Spleen (tissue), 11 donors: ENCODE measurements at regions not wholly inside any gene's neighbourhood (a gene's known extent, or its start where the extent isn't known, plus 50 kb on each side); places are given as distances from the start of the nearest gene placed in this dataset.

Experiments
- DNase-seq: peaks from one replicate; pipeline ENCODE4 v3.0.0-alpha.2; 2020
- H3K27ac ChIP-seq, 8 donors: fragments of 200-600 bp; sonication (generic) in 7 of 8; 1 replicate in 4 of 8; 2 replicates in 4 of 8; pipeline versions ENCODE4 v1.5.0 to v1.8.0; 2016 to 2021; ENCODE audit warnings: inconsistent platforms in 4 of 8, mild to moderate bottlenecking in 4 of 8, moderate library complexity in 1 of 8
- H3K27me3 ChIP-seq, 7 donors: fragments of 200-600 bp; sonication (generic) in 6 of 7; replicated peaks in 1 of 7; 1 replicate in 4 of 7; 2 replicates in 3 of 7; pipeline versions ENCODE4 v1.5.0 to v1.8.0; 2016 to 2021; ENCODE audit warnings: inconsistent platforms in 3 of 7, mild to moderate bottlenecking in 1 of 7
- H3K36me3 ChIP-seq, 6 donors: fragments of 200-600 bp; sonication (generic) in 5 of 6; 1 replicate in 4 of 6; 2 replicates in 2 of 6; pipeline versions ENCODE4 v1.5.0 to v1.8.0; 2016 to 2021; ENCODE audit warnings: inconsistent platforms in 2 of 6
- H3K4me1 ChIP-seq, 6 donors: fragments of 200-600 bp; sonication (generic) in 5 of 6; 1 replicate in 3 of 6; 2 replicates in 3 of 6; pipeline versions ENCODE4 v1.5.0 to v1.8.0; 2016 to 2021; ENCODE audit warnings: inconsistent platforms in 3 of 6
- H3K4me3 ChIP-seq, 8 donors: fragments of 200-600 bp; sonication (generic) in 7 of 8; 1 replicate in 4 of 8; 2 replicates in 4 of 8; pipeline versions ENCODE4 v1.5.0 to v1.8.0; 2016 to 2021; ENCODE audit warnings: inconsistent platforms in 4 of 8, mild to moderate bottlenecking in 4 of 8, moderate library complexity in 2 of 8
- H3K9me3 ChIP-seq, 8 donors: fragments of 200-600 bp; sonication (generic) in 7 of 8; 1 replicate in 4 of 8; 2 replicates in 4 of 8; pipeline versions ENCODE4 v1.5.0 to v1.8.0; 2016 to 2021; ENCODE audit warnings: inconsistent platforms in 4 of 8
- POLR2A ChIP-seq, 3 donors: fragments of 450-650 bp; IDR thresholded peaks; one replicate each; pipeline ENCODE4 v1.5.1; 2017; ENCODE audit warnings: antibody characterized with exemption in 3 of 3, mild to moderate bottlenecking in 1 of 3
- POLR2AphosphoS5 ChIP-seq, 3 donors: sonication (generic); formaldehyde crosslinking; IDR thresholded peaks; one replicate each; pipeline ENCODE4 v1.5.1; 2017; ENCODE audit warnings: antibody characterized with exemption in 3 of 3
- WGBS, 5 donors: extraction: QIAGEN DNeasy Blood & Tissue Kit in 3 of 5; methylation state at CpG; one replicate each; pipeline versions ENCODE4 v1.1.5 to v1.1.7; 2013 to 2018; 5-methylcytosine and 5-hydroxymethylcytosine counted together
- intact Hi-C: fragments of 100-400 bp; cut with DNase I; formaldehyde crosslinking; loops from one replicate; pipeline ENCODE4 v1.15.0; 2023; ENCODE audit warnings: low total_unique reads
- TF ChIP-seq, protein P1 (sequence below), 11 experiments: fragments of 200-600 bp in 7 of 11; fragments of 450-650 bp in 4 of 11; sonication (generic) in 4 of 11; IDR thresholded peaks in 8 of 11; conservative IDR thresholded peaks in 3 of 11; 1 replicate in 7 of 11; 2 replicates in 4 of 11; pipeline versions ENCODE4 v1.4.0 to v1.8.0; 2016 to 2021; ENCODE audit warnings: antibody characterized with exemption in 11 of 11, inconsistent platforms in 4 of 11, mild to moderate bottlenecking in 1 of 11
- donor health status: healthy with polysubstance abuse.
- donor health status: DM: no; HTN: no; CAD: no; lungs with moderate emphysema.
- donor health status: DM: no; HTN: no; CAD: no.
- donor health status: Bipolar disorder and iron deficiency.
- donor health status: healthy.
- donor health status: DM: no; HTN: no; CAD: no.
- donor health status: DM: yes; HTN: yes; CAD: no.

DNA sequence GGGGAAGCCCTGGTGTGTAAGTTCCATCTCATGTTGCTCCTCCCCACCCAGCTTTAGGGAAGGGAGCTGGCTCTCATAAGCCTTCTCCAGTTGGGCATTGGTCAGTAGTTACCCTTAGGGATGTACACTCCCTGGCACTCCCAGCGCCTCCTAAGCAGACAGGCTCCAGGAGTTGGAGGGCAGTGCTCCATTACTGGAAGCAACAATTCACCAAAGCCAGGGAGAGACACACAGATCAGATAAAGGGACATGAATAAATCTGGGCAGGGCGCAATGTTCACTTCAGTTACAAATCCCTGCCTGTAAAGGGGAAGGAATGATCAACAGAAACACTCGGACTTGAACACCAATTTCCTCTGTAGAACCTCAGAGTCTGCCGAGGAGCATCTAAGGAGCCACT, 169.1 kb upstream of the CTNNB1 start:
- peaks cover 9 to 30% (median 14%) of the 10 kb centered on the region in 6 donors for H3K4me1 ChIP-seq
- no peak overlapping the region for H3K27ac ChIP-seq
- peaks cover 0 to 77% (median 10%) of the 10 kb centered on the region in 7 donors for H3K27me3 ChIP-seq
- intact Hi-C loops, result no loop called here
- TF ChIP-seq, protein P1, sequence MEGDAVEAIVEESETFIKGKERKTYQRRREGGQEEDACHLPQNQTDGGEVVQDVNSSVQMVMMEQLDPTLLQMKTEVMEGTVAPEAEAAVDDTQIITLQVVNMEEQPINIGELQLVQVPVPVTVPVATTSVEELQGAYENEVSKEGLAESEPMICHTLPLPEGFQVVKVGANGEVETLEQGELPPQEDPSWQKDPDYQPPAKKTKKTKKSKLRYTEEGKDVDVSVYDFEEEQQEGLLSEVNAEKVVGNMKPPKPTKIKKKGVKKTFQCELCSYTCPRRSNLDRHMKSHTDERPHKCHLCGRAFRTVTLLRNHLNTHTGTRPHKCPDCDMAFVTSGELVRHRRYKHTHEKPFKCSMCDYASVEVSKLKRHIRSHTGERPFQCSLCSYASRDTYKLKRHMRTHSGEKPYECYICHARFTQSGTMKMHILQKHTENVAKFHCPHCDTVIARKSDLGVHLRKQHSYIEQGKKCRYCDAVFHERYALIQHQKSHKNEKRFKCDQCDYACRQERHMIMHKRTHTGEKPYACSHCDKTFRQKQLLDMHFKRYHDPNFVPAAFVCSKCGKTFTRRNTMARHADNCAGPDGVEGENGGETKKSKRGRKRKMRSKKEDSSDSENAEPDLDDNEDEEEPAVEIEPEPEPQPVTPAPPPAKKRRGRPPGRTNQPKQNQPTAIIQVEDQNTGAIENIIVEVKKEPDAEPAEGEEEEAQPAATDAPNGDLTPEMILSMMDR (IDR thresholded peaks at IDR 0.05 in 8 of 11, conservative IDR thresholded peaks at IDR 0.05 in 3 of 11), result no peak
- TF ChIP-seq POLR2A (IDR thresholded peaks at IDR 0.05), result no peak
- no peak for TF ChIP-seq POLR2AphosphoS5 (IDR thresholded peaks at IDR 0.05)
- DNase-seq, result no peak
- 62 to 81% (median 74%) methylated on average over 4 of the region's 4 CpGs for WGBS, 5 donors
- H3K36me3 ChIP-seq, result no peaks in the 10 kb centered on the region
- no peak overlapping the region for H3K4me3 ChIP-seq
- no peaks in the 10 kb centered on the region for H3K9me3 ChIP-seq

DNA sequence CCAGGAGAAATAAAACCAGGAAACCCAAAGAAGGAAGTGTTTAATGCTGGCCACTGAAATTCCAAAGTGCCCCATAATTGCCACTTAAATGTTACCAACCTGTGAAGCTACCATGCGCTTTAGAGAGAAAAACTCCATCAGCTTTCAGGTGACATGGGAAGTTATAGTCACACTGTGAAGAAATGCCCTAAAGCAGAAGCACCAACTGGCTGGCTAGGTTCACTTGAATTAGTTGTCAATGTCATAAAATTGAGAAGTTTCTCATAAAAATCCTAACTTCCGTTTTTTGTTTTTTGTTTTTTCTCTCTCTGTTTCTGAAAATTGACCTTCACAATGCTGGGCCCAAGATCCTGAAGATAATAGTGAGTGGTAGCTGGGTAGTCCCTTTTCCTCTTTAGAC, 167.9 kb upstream of the CTNNB1 start:
- intact Hi-C loops, result no loop called here
- TF ChIP-seq POLR2AphosphoS5 (IDR thresholded peaks at IDR 0.05), result no peak
- TF ChIP-seq POLR2A (IDR thresholded peaks at IDR 0.05), result no peak
- TF ChIP-seq, protein P1 (IDR thresholded peaks at IDR 0.05 in 8 of 11, conservative IDR thresholded peaks at IDR 0.05 in 3 of 11), result no peak

DNA sequence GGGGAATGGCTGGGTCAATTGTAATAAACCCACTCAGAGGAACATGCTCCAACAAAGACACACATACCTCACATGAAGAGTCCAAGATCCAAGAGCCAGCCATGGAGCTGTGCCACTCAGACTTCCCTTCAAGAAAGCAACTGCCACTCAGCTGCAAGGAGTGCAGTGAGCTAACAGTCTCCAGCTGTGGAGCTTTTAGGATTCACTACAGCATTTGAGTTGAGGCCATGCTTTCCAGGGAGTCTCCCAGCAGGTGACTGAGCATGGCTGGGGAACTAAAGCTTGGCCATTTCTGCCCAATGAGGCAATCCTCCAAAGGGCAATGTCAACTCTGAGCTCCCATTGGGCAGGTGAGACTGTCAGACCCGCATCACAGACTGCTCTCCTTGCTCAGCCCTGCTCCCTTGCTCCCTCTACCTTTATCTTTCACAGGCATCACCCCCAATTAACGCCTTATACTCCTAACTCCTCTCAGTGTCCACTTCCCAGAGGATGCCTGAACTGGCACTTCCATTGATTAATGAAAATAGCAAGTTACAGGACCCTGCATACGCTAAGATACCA, 165.3 kb upstream of the CTNNB1 start:
- 74 to 84% (median 80%) methylated on average over 3 of the region's 3 CpGs for WGBS, 5 donors
- no peaks in the 10 kb centered on the region for H3K36me3 ChIP-seq
- TF ChIP-seq POLR2A (IDR thresholded peaks at IDR 0.05) (no peak), POLR2AphosphoS5 (IDR thresholded peaks at IDR 0.05) (no peak)
- TF ChIP-seq, protein P1 (IDR thresholded peaks at IDR 0.05 in 8 of 11, conservative IDR thresholded peaks at IDR 0.05 in 3 of 11), result no peak
- H3K9me3 ChIP-seq, result no peaks in the 10 kb centered on the region
- no peak overlapping the region for H3K27ac ChIP-seq
- H3K4me3 ChIP-seq, result no peak overlapping the region
- intact Hi-C loops, result no loop called here
- H3K4me1 ChIP-seq, result peaks cover 6 to 16% (median 12%) of the 10 kb centered on the region in 6 donors
- H3K27me3 ChIP-seq, result peaks cover 0 to 81% (median 12%) of the 10 kb centered on the region in 7 donors
- DNase-seq, result no peak

More for the DNA sequence above, 167.9 kb upstream of the CTNNB1 start:
- Histone ChIP-seq H3K4me3 (no peak overlapping the region), H3K9me3 (no peaks in the 10 kb centered on the region), H3K36me3 (no peaks in the 10 kb centered on the region), H3K27me3 (peaks cover 0 to 76% (median 10%) of the 10 kb centered on the region in 7 donors), H3K4me1 (peaks cover 8 to 24% (median 14%) of the 10 kb centered on the region in 6 donors), H3K27ac (no peak overlapping the region)
- WGBS, 5 donors, result 36 to 50% (median 45%) methylated on average over 2 of the region's 2 CpGs
- no peak for DNase-seq

DNA sequence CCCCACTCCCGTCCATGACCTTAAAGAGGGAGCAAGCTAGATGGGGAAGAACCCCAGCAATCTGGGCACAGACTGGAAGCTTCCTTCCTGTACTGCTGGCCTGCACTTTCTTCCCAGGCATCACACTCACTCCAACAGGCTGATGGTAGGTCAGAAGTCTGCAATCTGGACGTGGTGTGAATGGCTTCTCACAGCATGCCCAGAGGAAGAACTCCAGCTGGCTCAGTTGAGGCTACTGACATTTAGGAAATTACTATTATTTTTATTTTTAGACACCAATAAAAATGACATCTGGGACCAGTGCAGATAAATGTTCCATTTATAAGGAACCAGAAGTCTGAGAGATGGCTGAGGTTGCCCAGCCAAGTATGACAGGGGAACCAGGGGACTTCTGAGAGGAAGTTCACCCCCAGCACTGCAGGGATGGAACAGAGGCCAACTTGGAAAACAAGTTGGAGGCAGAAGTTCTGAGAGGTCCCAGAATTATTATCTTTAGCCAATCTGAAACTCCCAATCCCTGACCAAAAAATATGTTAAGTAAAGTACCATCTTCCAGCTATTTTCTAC, 163.8 kb upstream of the CTNNB1 start:
- intact Hi-C loops, result no loop called here
- peaks cover 6 to 15% (median 12%) of the 10 kb centered on the region in 6 donors for H3K4me1 ChIP-seq
- no peak overlapping the region for H3K4me3 ChIP-seq
- WGBS, 5 donors, result 34 to 60% (median 44%) methylated on average over 2 of the region's 2 CpGs
- no peak overlapping the region for H3K27ac ChIP-seq
- no peak for DNase-seq
- H3K36me3 ChIP-seq, result no peaks in the 10 kb centered on the region
- peaks cover 0 to 73% (median 12%) of the 10 kb centered on the region in 7 donors for H3K27me3 ChIP-seq
- TF ChIP-seq, protein P1 (IDR thresholded peaks at IDR 0.05 in 8 of 11, conservative IDR thresholded peaks at IDR 0.05 in 3 of 11), result no peak
- peak in 1 of 3 donors; percentile 46 for TF ChIP-seq POLR2AphosphoS5 (IDR thresholded peaks at IDR 0.05)
- no peaks in the 10 kb centered on the region for H3K9me3 ChIP-seq
